ENCODE measurements at regions not wholly inside any gene's neighbourhood (a gene's known extent, or its start where the extent isn't known, plus 50 kb on each side); places are given as distances from the start of the nearest gene placed in this dataset.

- TF ChIP-seq GATA2 (IDR thresholded peaks at IDR 0.05; ENCODE audit: low read depth, low read length) = no peak
- TF ChIP-seq GATA3 (IDR thresholded peaks at IDR 0.05; ENCODE audit: low read depth, low read length) = no peak
Measured at GRCh38 chr1:214843281-214843680, 239.3 kb upstream of the KCNK2 start.
